Stomach (tissue), 4 donors: ENCODE measurements at regions not wholly inside any gene's neighbourhood (a gene's known extent, or its start where the extent isn't known, plus 50 kb on each side); places are given as distances from the start of the nearest gene placed in this dataset.

Experiments
- small RNA-seq, 4 donors: library from RNA; depleted of rRNA; stranded (forward); fragments of <200 nt; gene quantifications; one replicate each; pipeline ENCODE3, GENCODE V24; 2016

Small RNA genes in the stretch of these regions (small RNA-seq; reads per million reads assigned to genes)
- gene AC112187.2 = 0 reads per million in 4 donors
